DOHH2 (cell line): ENCODE measurements at regions not wholly inside any gene's neighbourhood (a gene's known extent, or its start where the extent isn't known, plus 50 kb on each side); places are given as distances from the start of the nearest gene placed in this dataset.

ENCODE experiments used
- H3F3A ChIP-seq: fragments of 200-600 bp; sonication (generic), shearing (Covaris generic); 2 replicates; pipeline ENCODE4 v1.6.0; 2016; ENCODE audit warnings: antibody characterized with exemption, mild to moderate bottlenecking; ENCODE audit not compliant: control insufficient read depth, insufficient read depth
- H3K27ac ChIP-seq: fragments of 200-600 bp; sonication (generic); 2 replicates; pipeline ENCODE4 v1.5.1; 2014; ENCODE audit warnings: low read depth, mild to moderate bottlenecking, low read length, moderate library complexity
- H3K27me3 ChIP-seq: fragments of 200-600 bp; sonication (generic); 2 replicates; pipeline ENCODE4 v1.6.1; 2014; ENCODE audit warnings: mild to moderate bottlenecking, low read length, mixed read lengths; ENCODE audit not compliant: control insufficient read depth
- H3K36me3 ChIP-seq: fragments of 200-600 bp; sonication (generic); 2 replicates; pipeline ENCODE4 v1.6.1; 2014; ENCODE audit warnings: mild to moderate bottlenecking, low read length, moderate library complexity, mixed read lengths; ENCODE audit not compliant: control insufficient read depth
- H3K4me1 ChIP-seq: fragments of 200-600 bp; sonication (generic); 2 replicates; pipeline ENCODE4 v1.6.1; 2014; ENCODE audit warnings: mild to moderate bottlenecking, low read length, mixed read lengths; ENCODE audit not compliant: control insufficient read depth
- H3K4me2 ChIP-seq: fragments of 200-600 bp; sonication (generic); 2 replicates; pipeline ENCODE4 v1.6.0; 2014; ENCODE audit warnings: mild to moderate bottlenecking, low read length, moderate library complexity
- H3K4me3 ChIP-seq: fragments of 200-600 bp; sonication (generic); 2 replicates; pipeline ENCODE4 v1.5.1; 2014; ENCODE audit warnings: mild to moderate bottlenecking, low read length, mixed read lengths
- H3K79me2 ChIP-seq: fragments of 200-600 bp; sonication (generic); 2 replicates; pipeline ENCODE4 v1.6.1; 2014; ENCODE audit warnings: mild to moderate bottlenecking, low read length, mixed read lengths; ENCODE audit not compliant: control insufficient read depth
- H3K9me2 ChIP-seq: fragments of 200-600 bp; sonication (generic); replicated peaks from 2 replicates; pipeline ENCODE4 v1.6.1; 2014; ENCODE audit warnings: mild to moderate bottlenecking, low read length, mixed read lengths; ENCODE audit not compliant: control insufficient read depth
- H3K9me3 ChIP-seq: fragments of 200-600 bp; sonication (generic); 2 replicates; pipeline ENCODE4 v1.6.1; 2014; ENCODE audit warnings: antibody characterized with exemption, low read length, mixed read lengths; ENCODE audit not compliant: control insufficient read depth, insufficient read depth
- H4K20me1 ChIP-seq: fragments of 200-600 bp; sonication (generic); 2 replicates; pipeline ENCODE4 v1.6.0; 2014; ENCODE audit warnings: low read depth, mild to moderate bottlenecking, antibody characterized with exemption, low read length, moderate library complexity; ENCODE audit not compliant: control insufficient read depth, insufficient read depth
- CTCF ChIP-seq: fragments of 200-600 bp; sonication (generic); IDR thresholded peaks from one replicate; pipeline ENCODE4 v1.5.1; 2014; ENCODE audit warnings: antibody characterized with exemption, mild to moderate bottlenecking, low read depth, low read length; ENCODE audit not compliant: poor library complexity, severe bottlenecking
- EZH2phosphoT487 ChIP-seq: fragments of 200-600 bp; sonication (generic); IDR thresholded peaks from 2 replicates; pipeline ENCODE4 v1.6.1; 2017; ENCODE audit warnings: borderline replicate concordance, mild to moderate bottlenecking, antibody characterized with exemption, low read length, moderate library complexity, mixed read lengths

GRCh38 chr14:97408503-97408902 is 611.3 kb downstream of the VRK1 start:
- Histone ChIP-seq H3K36me3 (no peaks in the 10 kb centered on the region), H3K27me3 (peaks cover 7% of the 10 kb centered on the region; the same call in 1 of the 2 replicates), H3K9me3 (no peaks in the 10 kb centered on the region), H3K4me1 (no peaks in the 10 kb centered on the region), H3K4me2 (no peak overlapping the region), H3K9me2 (no peaks in the 10 kb centered on the region), H3K4me3 (no peak overlapping the region), H4K20me1 (no peaks in the 10 kb centered on the region), H3F3A (no peaks in the 10 kb centered on the region), H3K79me2 (no peaks in the 10 kb centered on the region), H3K27ac (no peak overlapping the region)
- TF ChIP-seq CTCF = no peak
- no peak for TF ChIP-seq EZH2phosphoT487

- no peaks in the 10 kb centered on the region for H3F3A ChIP-seq
- no peaks in the 10 kb centered on the region for H3K9me2 ChIP-seq
- H3K27ac ChIP-seq = no peak overlapping the region
- TF ChIP-seq EZH2phosphoT487 = no peak
- no peak for TF ChIP-seq CTCF
- H3K9me3 ChIP-seq = no peaks in the 10 kb centered on the region
- no peaks in the 10 kb centered on the region for H3K79me2 ChIP-seq
- H4K20me1 ChIP-seq = no peaks in the 10 kb centered on the region
- H3K36me3 ChIP-seq = no peaks in the 10 kb centered on the region
- no peaks in the 10 kb centered on the region for H3K4me1 ChIP-seq
- peaks cover 7% of the 10 kb centered on the region; the same call in 1 of the 2 replicates for H3K27me3 ChIP-seq
- H3K4me2 ChIP-seq = no peak overlapping the region
- no peak overlapping the region for H3K4me3 ChIP-seq
These were observed 612.0 kb downstream of the VRK1 start for GRCh38 chr14:97408937-97409815.

- Histone ChIP-seq H3K9me3 (no peaks in the 10 kb centered on the region), H3K4me2 (no peak overlapping the region), H3K9me2 (no peaks in the 10 kb centered on the region), H4K20me1 (no peaks in the 10 kb centered on the region), H3K36me3 (no peaks in the 10 kb centered on the region), H3K4me3 (no peak overlapping the region), H3F3A (no peaks in the 10 kb centered on the region), H3K27me3 (peaks cover 7% of the 10 kb centered on the region; the same call in 1 of the 2 replicates), H3K27ac (no peak overlapping the region), H3K4me1 (no peaks in the 10 kb centered on the region), H3K79me2 (no peaks in the 10 kb centered on the region)
- TF ChIP-seq CTCF = no peak
- TF ChIP-seq EZH2phosphoT487 = no peak
These were observed 613.8 kb downstream of the VRK1 start for GRCh38 chr14:97410667-97411620.
